ENCODE measurements at regions not wholly inside any gene's neighbourhood (a gene's known extent, or its start where the extent isn't known, plus 50 kb on each side); places are given as distances from the start of the nearest gene placed in this dataset.

DNA sequence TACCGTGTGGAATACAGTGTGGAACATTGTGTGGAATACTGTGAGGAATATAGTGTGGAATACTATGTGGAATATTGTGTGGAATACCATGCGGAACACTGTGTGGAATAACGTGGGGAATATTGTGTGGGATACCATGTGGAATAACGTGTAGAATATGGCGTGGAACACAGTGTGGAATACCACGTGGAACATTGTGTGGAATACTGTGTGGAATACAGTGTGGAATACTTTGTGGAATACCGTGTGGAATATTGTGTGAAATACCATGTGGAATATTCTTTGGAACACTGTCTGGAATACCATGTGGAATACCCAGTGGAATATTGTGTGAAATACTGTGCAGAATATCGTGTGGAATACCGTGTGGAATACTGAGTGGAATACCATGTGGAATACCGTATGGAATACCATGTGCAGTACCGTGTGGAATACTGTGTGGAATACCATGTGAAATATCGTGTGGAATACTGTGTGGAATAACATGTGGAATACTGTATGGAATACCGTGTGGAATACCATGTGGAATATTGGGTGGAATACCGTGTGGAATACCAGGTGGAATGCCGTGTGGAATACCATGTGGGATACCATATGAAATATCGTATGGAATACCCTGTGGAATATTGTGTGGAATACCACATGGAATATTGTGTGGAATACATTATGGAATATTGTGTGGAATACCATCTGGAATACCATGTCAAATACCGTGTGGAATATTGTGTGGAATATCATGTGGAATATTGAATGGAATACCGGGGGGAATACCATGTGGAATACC lies 133.1 kb upstream of the CHST15 start:
- in situ Hi-C loops (cut with MboI; ENCODE audit: low sequenced_read_pairs, unreplicated experiment) = no loop called here
- TF ChIP-seq, protein P1, sequence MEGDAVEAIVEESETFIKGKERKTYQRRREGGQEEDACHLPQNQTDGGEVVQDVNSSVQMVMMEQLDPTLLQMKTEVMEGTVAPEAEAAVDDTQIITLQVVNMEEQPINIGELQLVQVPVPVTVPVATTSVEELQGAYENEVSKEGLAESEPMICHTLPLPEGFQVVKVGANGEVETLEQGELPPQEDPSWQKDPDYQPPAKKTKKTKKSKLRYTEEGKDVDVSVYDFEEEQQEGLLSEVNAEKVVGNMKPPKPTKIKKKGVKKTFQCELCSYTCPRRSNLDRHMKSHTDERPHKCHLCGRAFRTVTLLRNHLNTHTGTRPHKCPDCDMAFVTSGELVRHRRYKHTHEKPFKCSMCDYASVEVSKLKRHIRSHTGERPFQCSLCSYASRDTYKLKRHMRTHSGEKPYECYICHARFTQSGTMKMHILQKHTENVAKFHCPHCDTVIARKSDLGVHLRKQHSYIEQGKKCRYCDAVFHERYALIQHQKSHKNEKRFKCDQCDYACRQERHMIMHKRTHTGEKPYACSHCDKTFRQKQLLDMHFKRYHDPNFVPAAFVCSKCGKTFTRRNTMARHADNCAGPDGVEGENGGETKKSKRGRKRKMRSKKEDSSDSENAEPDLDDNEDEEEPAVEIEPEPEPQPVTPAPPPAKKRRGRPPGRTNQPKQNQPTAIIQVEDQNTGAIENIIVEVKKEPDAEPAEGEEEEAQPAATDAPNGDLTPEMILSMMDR (IDR thresholded peaks at IDR 0.05; ENCODE audit: borderline replicate concordance, control extremely low read depth, extremely low read depth, insufficient read depth, missing control alignments) = no peak
- no peak for DNase-seq (ENCODE audit: low spot score)

DNA sequence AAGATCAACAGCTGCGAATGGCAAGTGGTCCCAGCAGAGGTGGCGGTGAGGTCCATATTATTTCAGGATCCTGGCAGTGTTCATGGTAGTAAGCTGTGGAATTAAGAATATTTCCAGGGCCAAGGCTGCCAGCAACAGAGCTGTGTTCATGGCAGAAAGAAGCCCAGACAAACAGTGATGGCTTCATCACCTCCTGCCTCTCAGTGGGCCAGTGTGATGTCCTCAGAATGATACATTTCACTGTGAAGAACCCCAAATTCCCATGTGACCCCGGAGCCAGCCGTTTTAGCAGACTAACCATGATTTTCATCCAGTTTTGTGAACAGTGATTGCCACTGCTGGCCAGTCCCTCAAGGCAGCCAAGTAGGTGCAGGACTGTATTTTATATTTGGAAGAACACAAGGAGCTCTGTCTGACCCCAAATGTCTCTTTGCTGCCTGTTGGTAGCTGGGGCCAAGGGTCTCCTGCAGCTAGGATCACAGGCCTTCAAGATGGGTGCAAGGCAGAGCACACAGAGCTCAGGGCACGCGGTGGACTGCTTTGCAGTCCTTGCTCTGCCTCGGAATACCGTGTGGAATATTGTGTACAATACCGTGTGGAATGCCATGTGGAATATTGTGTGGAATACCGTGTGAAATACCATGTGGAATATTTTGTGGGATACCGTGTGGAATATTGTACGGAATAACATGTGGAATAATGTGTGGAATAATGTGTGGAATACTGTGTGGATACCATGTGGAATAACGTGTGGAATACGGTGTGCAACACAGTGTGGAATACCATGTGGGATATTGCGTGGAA lies 132.3 kb upstream of the CHST15 start:
- DNase-seq (ENCODE audit: low spot score) = no peak
- TF ChIP-seq, protein P1 (IDR thresholded peaks at IDR 0.05; ENCODE audit: borderline replicate concordance, control extremely low read depth, extremely low read depth, insufficient read depth, missing control alignments) = no peak
- in situ Hi-C loops (cut with MboI; ENCODE audit: low sequenced_read_pairs, unreplicated experiment) = no loop called here

DNA sequence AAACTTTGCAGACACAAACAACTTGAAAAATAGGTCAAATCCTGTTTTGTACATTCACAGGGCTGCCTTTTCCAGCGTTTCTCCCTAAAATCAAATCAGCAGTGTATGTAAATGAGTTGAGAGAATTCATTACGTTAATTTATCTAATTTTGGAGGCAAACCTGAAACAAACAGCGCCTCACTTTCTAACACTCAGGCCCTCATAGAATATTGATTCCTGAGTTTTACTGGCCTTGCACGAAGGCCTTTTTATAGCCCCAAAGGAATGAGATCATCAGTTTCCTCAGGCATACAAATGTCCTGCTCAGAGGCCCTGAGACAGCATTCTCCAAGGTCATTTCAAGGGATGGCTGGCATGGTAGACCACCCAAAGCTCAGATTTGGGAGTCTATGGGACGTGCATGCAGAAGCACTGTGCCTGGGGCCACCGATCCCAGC lies 131.7 kb upstream of the CHST15 start:
- in situ Hi-C loops (cut with MboI; ENCODE audit: low sequenced_read_pairs, unreplicated experiment) = no loop called here
- TF ChIP-seq, protein P1 (IDR thresholded peaks at IDR 0.05; ENCODE audit: borderline replicate concordance, control extremely low read depth, extremely low read depth, insufficient read depth, missing control alignments) = no peak
- no peak for DNase-seq (ENCODE audit: low spot score)

DNA sequence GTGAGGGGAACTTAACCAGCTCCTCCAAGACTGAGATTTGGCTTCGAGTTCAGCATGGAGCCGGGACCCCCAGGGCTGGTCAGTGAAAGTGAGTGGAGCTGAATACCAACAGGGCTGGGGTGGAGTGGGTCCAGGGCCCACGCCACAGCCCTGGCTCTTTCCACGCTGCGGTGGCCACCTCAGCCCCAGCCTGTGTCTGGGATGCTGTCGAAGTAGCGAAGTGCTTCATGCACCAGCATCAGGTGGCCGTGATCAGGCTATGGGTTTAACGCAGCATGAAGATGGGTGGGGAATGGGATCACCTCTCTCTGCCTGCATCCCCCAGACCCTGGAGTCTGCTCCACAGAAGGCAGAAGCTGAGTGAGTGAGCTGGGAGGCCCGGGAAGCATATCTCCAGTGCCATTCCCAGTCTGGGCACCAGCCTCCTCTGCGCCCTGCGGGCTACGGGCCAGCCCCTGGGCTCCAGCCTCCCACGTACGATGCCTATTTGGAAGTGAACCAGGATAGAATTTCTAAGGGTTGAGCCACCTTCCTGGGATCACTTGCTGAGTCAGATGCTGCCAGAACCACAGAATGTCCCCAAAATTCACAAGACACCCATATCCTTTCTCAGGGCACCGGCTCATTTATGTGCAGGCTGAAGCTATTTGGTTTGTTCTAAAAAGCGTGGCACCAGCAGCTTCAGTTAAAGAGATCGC lies 131.1 kb upstream of the CHST15 start:
- no peak for DNase-seq (ENCODE audit: low spot score)
- in situ Hi-C loops (cut with MboI; ENCODE audit: low sequenced_read_pairs, unreplicated experiment) = no loop called here
- TF ChIP-seq, protein P1 (IDR thresholded peaks at IDR 0.05; ENCODE audit: borderline replicate concordance, control extremely low read depth, extremely low read depth, insufficient read depth, missing control alignments) = no peak

DNA sequence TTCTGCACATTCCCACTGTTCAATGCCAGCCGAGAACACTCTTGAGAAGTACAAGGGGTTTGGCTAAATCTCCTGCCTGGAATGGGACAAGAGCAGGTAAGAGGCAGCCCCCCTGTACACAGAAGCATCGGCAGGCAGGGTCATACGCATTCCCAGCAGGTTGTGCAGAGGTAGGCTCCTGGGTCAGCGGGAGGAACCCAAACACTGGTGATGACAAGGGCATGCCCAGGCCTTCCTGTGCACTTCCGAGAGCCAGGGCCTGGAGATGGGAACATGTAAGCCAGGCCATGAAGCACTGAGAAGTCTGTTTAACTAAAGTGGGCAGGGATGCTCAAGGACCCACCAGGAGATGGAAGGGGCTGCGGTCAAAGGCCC lies 130.3 kb upstream of the CHST15 start:
- DNase-seq (ENCODE audit: low spot score) = no peak
- in situ Hi-C loops (cut with MboI; ENCODE audit: low sequenced_read_pairs, unreplicated experiment) = no loop called here
- TF ChIP-seq, protein P1 (IDR thresholded peaks at IDR 0.05; ENCODE audit: borderline replicate concordance, control extremely low read depth, extremely low read depth, insufficient read depth, missing control alignments) = no peak

DNA sequence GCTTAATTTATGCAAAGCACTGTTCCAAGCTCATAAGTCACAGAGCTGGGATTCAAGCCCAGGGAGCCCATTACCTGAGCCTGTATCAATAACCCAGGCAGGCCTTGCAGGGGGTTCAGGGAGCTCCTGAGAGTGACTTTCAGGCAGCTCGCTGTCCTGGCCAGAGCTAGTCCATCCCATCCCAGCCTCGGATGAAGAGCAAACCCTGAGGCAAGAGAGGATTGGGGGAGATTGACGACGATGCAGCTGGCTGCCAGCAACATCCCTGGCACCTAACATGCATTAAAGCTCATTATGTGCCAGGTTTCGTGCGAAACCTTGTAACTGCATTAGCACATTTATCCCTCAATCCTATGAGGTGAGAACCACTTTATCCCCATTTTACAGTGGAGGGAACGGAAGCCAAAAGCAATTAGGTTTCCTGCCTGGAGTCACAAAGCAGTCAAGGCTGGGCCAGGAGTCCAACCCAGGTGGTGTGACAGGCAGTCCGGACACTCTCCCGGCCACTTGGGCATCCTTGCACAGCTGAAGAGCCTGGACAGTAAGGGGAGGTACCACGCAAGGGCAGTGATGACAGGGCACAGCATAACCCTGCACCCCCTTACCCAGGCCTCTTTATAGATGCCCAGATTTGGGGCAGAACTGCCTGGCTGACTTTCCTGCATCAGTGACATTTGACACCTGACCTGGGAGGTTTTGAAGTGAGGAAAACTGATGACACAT lies 129.8 kb upstream of the CHST15 start:
- TF ChIP-seq, protein P1 (IDR thresholded peaks at IDR 0.05; ENCODE audit: borderline replicate concordance, control extremely low read depth, extremely low read depth, insufficient read depth, missing control alignments) = no peak
- in situ Hi-C loops (cut with MboI; ENCODE audit: low sequenced_read_pairs, unreplicated experiment) = no loop called here
- no peak for DNase-seq (ENCODE audit: low spot score)

All from GM13976 (cell line).